H1 (cell line): ENCODE measurements at regions not wholly inside any gene's neighbourhood (a gene's known extent, or its start where the extent isn't known, plus 50 kb on each side); places are given as distances from the start of the nearest gene placed in this dataset.

ENCODE experiments used
- CTCF ChIP-seq, 3 experiments: IDR thresholded peaks; 1 replicate in 2 of 3; 2 replicates in 1 of 3; pipeline versions ENCODE4 v1.5.1 to v1.6.1; 2011; ENCODE audit warnings: low read length in 3 of 3, mild to moderate bottlenecking in 3 of 3, inconsistent platforms in 2 of 3, low read depth in 1 of 3, moderate library complexity in 1 of 3; ENCODE audit not compliant: insufficient read depth in 1 of 3; ENCODE audit errors: control extremely low read depth in 1 of 3
- EP300 ChIP-seq, 2 experiments: IDR thresholded peaks; 1 replicate in 1 of 2; 2 replicates in 1 of 2; pipeline ENCODE4 v1.6.1; 2011 to 2012; ENCODE audit warnings: low read depth in 2 of 2, low read length in 2 of 2, mild to moderate bottlenecking in 2 of 2, borderline replicate concordance in 1 of 2, inconsistent platforms in 1 of 2, moderate library complexity in 1 of 2

- TF ChIP-seq CTCF (IDR thresholded peaks at IDR 0.05; ENCODE audit: control extremely low read depth in 1 of 3, insufficient read depth in 1 of 3, low read depth in 1 of 3, low read length in 3 of 3) (no peak), EP300 (IDR thresholded peaks at IDR 0.05; ENCODE audit: borderline replicate concordance in 1 of 2, low read depth in 2 of 2, low read length in 2 of 2) (no peak)
Measured at GRCh38 chr14:49460662-49461061, 125.5 kb downstream of the RPS29 start.
